ENCODE measurements at regions not wholly inside any gene's neighbourhood (a gene's known extent, or its start where the extent isn't known, plus 50 kb on each side); places are given as distances from the start of the nearest gene placed in this dataset.
"Not testable (repeated sequence)": the region's sequence is repeated elsewhere in the genome, so short reads cannot be mapped to it uniquely, and the experiment has no call there.

- no peak for TF ChIP-seq CTCF (IDR thresholded peaks at IDR 0.05; ENCODE audit: insufficient read depth, low read length, poor library complexity, severe bottlenecking)
- Histone ChIP-seq H3K4me3 (replicated peaks; ENCODE audit: low read depth, low read length) (no peak overlapping the region), H3K36me3 (ENCODE audit: control insufficient read depth, insufficient read depth, low read length) (no peaks in the 10 kb centered on the region), H3K27me3 (replicated peaks; ENCODE audit: control insufficient read depth, insufficient read depth, low read length) (no peaks in the 10 kb centered on the region)
- DNase-seq (ENCODE audit: extremely low read depth, insufficient read length) = no peak
Observed at GRCh38 chr3:20442846-20443245, 256.8 kb upstream of the SGO1 start.

DNA sequence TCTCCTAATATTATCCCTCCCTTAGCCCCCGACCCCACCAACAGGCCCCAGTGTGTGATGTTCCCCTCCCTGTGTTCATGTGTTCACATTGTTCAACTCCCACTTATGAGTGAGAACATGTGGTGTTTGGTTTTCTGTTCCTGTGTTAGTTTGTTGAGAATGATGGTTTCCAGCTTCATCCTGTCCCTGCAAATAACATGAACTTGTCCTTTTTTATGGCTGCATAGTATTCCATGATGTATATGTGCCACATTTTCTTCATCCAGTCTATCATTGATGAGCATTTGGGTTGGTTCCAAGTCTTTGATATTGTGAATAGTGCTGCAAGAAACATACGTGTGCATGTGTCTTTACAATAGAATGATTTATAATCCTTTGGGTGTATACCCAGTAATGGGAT is 241.3 kb upstream of the SGO1 start:
- not testable (repeated sequence) for H3K4me3 ChIP-seq (replicated peaks; ENCODE audit: low read depth, low read length); H3K27me3 ChIP-seq (replicated peaks; ENCODE audit: control insufficient read depth, insufficient read depth, low read length); DNase-seq (ENCODE audit: extremely low read depth, insufficient read length); H3K36me3 ChIP-seq (ENCODE audit: control insufficient read depth, insufficient read depth, low read length)

GRCh38 chr3:20425138-20425537 is 239.1 kb upstream of the SGO1 start:
- no peak for TF ChIP-seq CTCF (IDR thresholded peaks at IDR 0.05; ENCODE audit: insufficient read depth, low read length, poor library complexity, severe bottlenecking)

DNA sequence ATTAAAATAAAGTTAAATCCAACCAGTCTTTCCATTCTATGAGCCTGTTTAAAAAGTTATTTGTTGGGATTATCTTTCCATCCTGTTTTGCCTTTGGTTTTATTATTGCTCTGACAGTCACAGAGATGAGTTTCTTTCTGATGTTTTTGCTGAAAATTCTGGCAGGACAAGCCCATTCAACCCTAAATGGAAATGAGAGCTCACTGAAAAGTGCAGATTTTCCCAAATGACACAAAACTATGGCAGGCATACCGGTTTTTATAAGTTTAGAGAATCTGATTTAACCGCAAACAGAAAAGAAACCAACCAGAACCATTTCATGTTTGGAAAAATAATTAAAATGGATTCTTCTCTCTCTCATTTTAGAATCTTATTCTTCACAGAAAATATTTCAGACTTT is 238.1 kb upstream of the SGO1 start:
- Histone ChIP-seq H3K36me3 (ENCODE audit: control insufficient read depth, insufficient read depth, low read length) (no peaks in the 10 kb centered on the region), H3K4me3 (replicated peaks; ENCODE audit: low read depth, low read length) (no peak overlapping the region), H3K27me3 (replicated peaks; ENCODE audit: control insufficient read depth, insufficient read depth, low read length) (no peaks in the 10 kb centered on the region)
- TF ChIP-seq CTCF (IDR thresholded peaks at IDR 0.05; ENCODE audit: insufficient read depth, low read length, poor library complexity, severe bottlenecking) = no peak
- no peak for DNase-seq (ENCODE audit: extremely low read depth, insufficient read length)

More at GRCh38 chr3:20425138-20425537, 239.1 kb upstream of the SGO1 start:
- Histone ChIP-seq H3K27me3 (replicated peaks; ENCODE audit: control insufficient read depth, insufficient read depth, low read length) (no peaks in the 10 kb centered on the region), H3K36me3 (ENCODE audit: control insufficient read depth, insufficient read depth, low read length) (no peaks in the 10 kb centered on the region), H3K4me3 (replicated peaks; ENCODE audit: low read depth, low read length) (no peak overlapping the region)
- DNase-seq (ENCODE audit: extremely low read depth, insufficient read length) = no peak

DNA sequence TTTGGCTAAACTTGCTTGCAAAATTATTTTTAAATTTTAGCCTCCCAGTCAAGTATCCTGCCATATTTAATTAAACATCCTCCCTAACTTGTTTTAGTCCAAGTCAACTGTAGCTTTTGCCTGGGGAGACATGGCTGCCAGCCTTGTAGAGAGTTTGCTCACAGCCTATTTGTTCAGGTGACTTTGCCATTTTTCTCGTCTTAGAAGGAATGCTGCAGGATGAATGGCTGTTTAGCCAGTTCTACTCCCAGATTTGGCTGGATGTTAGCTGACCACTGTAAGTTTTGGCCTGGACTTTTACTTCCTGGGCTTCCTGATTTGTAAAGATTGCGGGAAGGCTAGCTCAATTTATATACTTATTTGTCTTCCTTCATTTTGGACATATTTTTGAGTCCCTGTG is 236.4 kb upstream of the SGO1 start:
- Histone ChIP-seq H3K36me3 (ENCODE audit: control insufficient read depth, insufficient read depth, low read length) (no peaks in the 10 kb centered on the region), H3K4me3 (replicated peaks; ENCODE audit: low read depth, low read length) (no peak overlapping the region), H3K27me3 (replicated peaks; ENCODE audit: control insufficient read depth, insufficient read depth, low read length) (no peaks in the 10 kb centered on the region)
- no peak for DNase-seq (ENCODE audit: extremely low read depth, insufficient read length)
- TF ChIP-seq CTCF (IDR thresholded peaks at IDR 0.05; ENCODE audit: insufficient read depth, low read length, poor library complexity, severe bottlenecking) = no peak

- Histone ChIP-seq H3K27me3 (replicated peaks; ENCODE audit: control insufficient read depth, insufficient read depth, low read length) (no peaks in the 10 kb centered on the region), H3K4me3 (replicated peaks; ENCODE audit: low read depth, low read length) (no peak overlapping the region), H3K36me3 (ENCODE audit: control insufficient read depth, insufficient read depth, low read length) (no peaks in the 10 kb centered on the region)
- no peak for TF ChIP-seq CTCF (IDR thresholded peaks at IDR 0.05; ENCODE audit: insufficient read depth, low read length, poor library complexity, severe bottlenecking)
- DNase-seq (ENCODE audit: extremely low read depth, insufficient read length) = no peak
Observed at GRCh38 chr3:20417388-20418108, 231.5 kb upstream of the SGO1 start.

All from GM06990 (cell line).